GM19467 (cell line): ENCODE measurements at regions not wholly inside any gene's neighbourhood (a gene's known extent, or its start where the extent isn't known, plus 50 kb on each side); places are given as distances from the start of the nearest gene placed in this dataset.

ENCODE experiments used
- ATAC-seq: cut with Tn5 transposase; IDR thresholded peaks from one replicate; pipeline ENCODE4 v1.9.1; 2021; ENCODE audit warnings: mild to moderate bottlenecking, moderate library complexity; ENCODE audit not compliant: unreplicated experiment

DNA sequence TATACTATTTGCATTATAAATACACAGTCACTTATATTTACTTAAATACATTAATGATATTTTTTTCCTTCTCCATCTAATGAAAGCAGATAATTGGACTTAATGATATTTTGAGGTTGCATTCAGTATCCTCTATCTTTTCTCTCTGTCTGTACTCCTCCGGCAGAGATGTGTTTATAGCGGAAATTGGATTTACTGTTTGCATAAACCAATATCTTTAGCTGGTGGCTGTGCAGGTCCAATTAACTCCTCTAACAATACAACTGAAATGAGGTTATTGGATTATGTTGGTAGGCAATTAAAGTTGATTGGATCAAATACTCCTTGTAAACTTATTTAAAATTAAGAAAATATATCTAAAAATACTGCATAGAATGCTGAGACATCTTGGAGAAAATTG, 1044.2 kb upstream of the SORCS1 start:
- no peak for ATAC-seq

DNA sequence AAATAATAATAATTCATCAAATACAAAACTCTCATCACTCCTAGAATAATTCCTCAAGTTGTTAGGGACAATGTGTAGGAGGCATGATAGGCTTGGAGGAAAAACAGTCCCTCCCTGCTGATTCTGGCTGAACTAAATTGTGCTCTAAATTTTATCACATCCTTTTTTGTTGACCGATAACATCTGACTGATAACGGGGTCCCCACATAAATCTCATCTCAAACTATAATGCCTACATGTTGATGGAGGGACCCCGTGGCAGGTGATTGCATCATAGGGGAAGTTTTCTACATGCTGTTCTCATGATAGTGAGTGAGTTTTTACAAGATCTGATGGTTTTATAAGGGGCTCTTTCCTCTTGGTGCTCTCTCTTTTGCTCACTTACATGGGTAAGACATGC, 1043.5 kb upstream of the SORCS1 start:
- ATAC-seq: no peak

GRCh38 chr10:108204528-108205305, 1040.2 kb upstream of the SORCS1 start:
- no peak for ATAC-seq

DNA sequence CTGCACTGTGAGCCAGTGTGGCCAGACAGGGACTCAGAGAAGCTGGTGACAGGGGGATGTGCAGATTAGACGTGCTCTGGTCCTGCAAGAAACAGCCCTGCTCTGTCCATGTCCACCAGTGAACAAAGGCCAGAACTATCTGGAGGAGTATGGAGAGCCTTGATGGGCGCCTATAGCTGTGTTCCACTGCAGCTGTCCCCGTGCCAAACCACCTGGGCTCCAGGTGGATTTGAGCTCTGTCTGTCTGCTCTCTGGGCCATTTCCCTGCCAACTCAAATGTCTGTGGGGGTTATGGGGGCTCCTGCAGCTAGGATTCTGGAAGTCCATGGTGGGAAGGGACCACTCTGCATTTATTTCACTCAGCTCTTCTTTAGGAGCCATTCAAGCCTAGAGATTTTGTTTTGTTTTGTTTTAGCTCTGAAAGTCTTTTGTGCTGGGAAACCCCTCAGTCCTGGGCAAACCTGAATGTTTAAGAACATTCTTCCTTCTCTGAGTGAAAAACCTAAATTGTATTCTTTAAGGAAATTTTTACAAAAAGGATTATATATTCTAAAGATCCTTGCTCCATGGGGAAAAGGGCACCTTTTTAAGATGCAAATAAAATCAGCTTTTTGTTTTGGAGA, 1039.5 kb upstream of the SORCS1 start:
- ATAC-seq: no peak

GRCh38 chr10:108187408-108188012, 1023.0 kb upstream of the SORCS1 start:
- ATAC-seq: no peak

DNA sequence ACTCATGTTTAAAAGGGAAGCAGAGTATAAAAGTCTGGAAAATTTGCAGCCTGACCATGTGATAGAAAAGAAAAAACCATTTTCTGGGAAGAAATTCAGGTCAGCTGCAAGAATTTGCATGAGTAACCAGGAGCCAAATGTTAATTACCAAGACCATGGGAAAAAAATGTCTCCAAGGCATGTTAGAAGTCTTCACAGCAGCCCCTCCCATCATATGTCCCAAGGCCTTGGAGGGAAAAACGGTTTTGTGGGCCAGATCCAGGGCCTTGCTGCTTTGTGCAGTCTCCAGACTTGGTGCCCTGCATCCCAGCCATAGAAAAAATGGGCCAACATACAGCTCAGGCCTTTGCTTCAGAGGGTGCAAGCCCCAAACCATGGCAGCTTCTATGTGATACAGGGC, 1019.6 kb upstream of the SORCS1 start:
- ATAC-seq: no peak

DNA sequence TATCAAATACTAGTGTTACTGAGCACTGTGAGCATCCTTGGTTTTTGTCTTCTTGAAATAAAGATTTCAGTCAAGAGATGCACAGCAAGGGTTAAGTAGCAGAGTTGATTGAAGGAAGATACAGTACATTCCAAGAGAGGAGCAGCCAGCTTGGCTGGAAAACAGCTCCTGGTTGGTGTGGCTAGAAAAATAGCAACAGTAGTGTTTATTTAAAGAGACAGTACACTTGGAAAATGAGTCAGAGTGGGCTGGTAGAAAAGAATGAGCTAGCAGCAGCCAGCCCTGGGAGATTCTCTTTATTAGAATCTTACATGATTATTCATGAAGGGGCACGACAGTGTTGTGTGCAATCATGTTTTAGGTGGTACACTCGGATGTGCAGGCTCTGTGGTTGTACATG, 1016.4 kb upstream of the SORCS1 start:
- no peak for ATAC-seq

GRCh38 chr10:108169846-108170245, 1005.3 kb upstream of the SORCS1 start:
- ATAC-seq: no peak

DNA sequence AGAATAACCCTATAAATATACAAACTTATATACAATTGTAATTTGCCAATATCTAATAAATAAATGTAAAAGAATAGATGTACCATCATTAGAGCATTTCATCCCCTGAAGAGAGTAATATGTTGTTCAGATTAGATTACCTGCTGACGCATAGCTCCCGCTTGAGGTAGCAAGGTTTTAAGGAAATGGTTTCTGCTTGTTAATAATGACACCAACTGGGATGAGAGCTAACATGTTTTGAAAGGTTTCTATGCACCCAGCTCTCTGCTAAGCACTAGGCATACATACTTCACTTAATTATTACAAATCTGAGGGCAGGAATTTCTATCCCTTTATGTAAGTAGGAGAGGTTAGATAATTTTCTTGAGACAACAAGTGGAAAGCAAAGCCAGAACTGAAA, 1003.3 kb upstream of the SORCS1 start:
- no peak for ATAC-seq

GRCh38 chr10:108166401-108166800, 1001.9 kb upstream of the SORCS1 start:
- ATAC-seq: no peak

DNA sequence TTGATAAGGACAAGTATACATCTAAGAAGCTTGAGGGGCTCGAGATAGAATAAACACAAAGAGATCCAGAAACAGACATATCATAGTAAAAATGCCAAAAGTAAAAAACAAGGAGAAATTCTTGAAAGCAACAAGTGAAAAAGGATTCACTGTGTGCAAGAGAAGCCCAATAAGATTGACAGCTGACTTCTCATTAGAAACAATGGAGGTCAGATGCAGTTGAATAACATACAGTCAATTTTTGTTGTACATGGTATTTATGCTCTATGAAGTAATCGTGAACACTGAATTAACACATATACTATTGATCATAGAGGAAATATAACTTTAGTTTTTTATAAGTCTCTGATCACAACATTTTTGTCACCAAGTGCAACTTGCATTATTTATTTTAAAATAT, 982.8 kb upstream of the SORCS1 start:
- ATAC-seq: no peak

- ATAC-seq: no peak
Observed at GRCh38 chr10:108141064-108141463, 976.6 kb upstream of the SORCS1 start.

DNA sequence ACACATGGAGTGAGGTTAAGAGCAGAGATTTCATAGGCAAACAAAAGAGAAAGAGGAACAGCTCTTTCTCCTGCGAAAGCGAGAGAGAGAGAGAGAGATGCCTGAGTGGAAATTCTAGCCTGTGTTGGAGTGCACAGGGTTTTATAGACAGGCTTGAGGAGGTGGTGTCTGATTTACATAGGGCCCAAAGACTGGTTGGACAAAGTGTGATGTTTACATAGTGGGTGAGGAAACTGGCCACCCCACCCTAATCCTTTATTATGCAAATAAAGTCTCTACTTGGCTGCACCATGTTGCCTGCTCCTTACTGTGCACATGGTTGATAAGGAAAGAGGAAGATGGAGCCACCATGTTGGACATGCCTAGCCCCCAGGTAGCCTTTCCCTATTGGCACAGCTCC, 967.8 kb upstream of the SORCS1 start:
- no peak for ATAC-seq

DNA sequence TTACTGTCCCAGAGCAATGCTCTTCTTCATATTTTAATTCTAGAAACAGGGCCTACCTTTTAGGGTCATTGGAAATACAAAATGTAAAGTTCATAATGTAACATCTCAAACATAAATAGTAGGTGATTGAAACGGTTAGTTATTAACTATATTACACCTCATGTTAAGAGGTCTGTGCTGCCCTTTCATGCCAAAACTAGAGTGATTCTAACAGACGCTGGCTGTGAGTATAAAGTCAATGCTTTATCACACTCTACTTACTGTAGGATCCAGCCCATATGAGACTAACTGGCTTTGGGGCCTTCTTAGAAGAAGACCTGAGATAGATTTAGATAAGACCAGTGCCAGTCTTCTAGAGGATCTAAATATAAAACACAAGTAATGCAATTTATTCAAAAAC, 966.1 kb upstream of the SORCS1 start:
- ATAC-seq: no peak

- no peak for ATAC-seq
Observed at GRCh38 chr10:108112218-108112617, 947.7 kb upstream of the SORCS1 start.

DNA sequence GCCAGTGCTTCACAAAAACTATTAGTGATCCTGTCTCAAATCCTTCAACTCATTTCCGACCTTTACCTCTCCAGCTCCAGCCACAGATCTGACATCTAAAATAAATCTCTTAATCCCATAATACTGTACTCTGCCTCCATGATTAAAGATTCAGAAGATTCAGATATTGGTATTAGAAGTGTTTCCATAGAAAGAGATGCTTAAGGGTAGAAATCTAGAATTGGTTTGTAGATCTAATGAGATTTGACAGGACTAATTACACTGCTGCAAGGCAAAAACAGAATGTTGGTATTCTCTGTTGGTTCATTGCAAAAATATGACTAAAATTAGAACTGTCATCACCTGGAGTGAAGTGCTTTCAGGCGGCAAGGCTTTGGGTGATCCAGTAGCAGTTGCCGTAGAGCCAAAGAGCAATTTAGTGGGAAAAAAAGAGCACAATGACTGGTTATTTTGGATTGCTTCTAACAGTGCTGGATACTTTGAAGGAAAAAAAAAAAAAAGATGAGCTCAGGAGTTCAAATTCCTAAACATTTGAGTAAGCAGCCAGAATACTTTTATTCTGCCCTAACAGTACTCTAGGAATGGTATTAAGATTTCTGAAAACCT, 940.1 kb upstream of the SORCS1 start:
- no peak for ATAC-seq

DNA sequence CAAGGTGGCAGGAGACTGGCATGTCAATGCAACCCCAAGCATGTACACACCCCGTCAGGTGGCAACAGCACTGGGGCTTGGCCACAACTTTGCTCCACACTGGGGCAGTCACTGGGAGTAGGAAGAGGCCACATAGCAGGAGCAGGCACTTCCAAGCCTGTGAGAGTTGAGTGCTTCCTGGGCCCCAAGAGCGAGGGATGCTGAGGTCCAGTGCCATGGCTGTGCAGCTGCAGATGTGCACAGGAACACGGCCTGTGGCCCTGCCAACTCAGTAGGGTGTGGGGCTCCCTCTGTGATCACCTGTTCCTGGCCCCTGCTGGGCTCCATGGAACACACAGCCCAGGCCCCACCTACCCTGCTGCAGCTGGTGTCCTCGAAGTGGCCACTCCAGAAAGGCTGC, 932.8 kb upstream of the SORCS1 start:
- ATAC-seq: no peak

- ATAC-seq: no peak
Observed at GRCh38 chr10:108095932-108096925, 931.7 kb upstream of the SORCS1 start.

DNA sequence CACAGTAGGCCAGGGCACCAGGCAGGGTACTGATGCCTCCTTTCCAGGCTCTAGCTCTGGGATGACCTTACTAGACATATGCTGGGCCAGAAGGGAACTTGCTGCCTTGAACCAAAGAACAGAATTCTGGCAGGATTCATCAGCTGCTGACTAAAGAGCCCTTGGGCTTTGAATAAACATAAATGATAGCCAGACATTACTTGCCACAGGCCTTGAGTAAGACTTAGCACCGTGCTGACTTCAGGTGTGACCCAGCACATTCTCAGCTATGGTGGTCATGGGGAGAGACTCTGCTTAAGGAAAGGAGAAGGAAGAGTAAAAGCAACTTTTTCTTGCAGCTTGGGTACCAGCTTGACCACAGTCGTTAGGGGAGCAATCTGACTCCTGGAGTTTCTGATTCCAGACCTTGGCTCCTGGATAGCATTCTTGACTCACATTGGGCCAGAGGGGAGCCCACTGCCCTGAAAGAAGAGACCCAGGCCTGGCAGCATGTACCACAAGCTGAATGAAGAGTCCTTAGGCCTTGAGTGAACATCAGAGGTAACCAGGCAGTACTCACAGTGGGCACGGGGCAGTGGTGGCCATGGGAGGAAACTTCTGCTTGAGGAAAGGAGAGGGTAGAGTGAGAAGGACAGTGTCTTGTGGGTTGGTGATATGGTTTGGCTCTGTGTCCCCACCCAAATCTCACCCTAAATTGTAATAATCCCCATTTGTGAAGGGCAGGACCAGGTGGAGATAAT, 926.1 kb upstream of the SORCS1 start:
- ATAC-seq: no peak

GRCh38 chr10:108086502-108086901, 922.0 kb upstream of the SORCS1 start:
- no peak for ATAC-seq
